Vagina (tissue), 2 donors: ENCODE measurements at regions not wholly inside any gene's neighbourhood (a gene's known extent, or its start where the extent isn't known, plus 50 kb on each side); places are given as distances from the start of the nearest gene placed in this dataset.

ENCODE experiments used
- DNase-seq, 2 donors: peaks; one replicate each; pipeline ENCODE4 v3.0.0-alpha.2; 2017; ENCODE audit errors: extremely low spot score in 2 of 2
- H3K27ac ChIP-seq: fragments of 200-600 bp; sonication (generic); one replicate; pipeline ENCODE4 v1.5.1; 2019
- H3K27me3 ChIP-seq: fragments of 200-600 bp; sonication (generic); one replicate; pipeline ENCODE4 v1.5.1; 2019
- H3K36me3 ChIP-seq, 2 donors: fragments of 200-600 bp; sonication (generic); one replicate each; pipeline ENCODE4 v1.5.1; 2017 to 2019
- H3K4me1 ChIP-seq: fragments of 200-600 bp; sonication (generic); one replicate; pipeline ENCODE4 v1.5.1; 2019
- H3K4me3 ChIP-seq, 2 donors: fragments of 200-600 bp; sonication (generic); 1 replicate in 1 of 2; 2 replicates in 1 of 2; pipeline ENCODE4 v1.5.1; 2016 to 2019
- H3K9me3 ChIP-seq: fragments of 200-600 bp; sonication (generic); one replicate; pipeline ENCODE4 v1.5.1; 2019
- POLR2A ChIP-seq, 2 donors: fragments of 450-650 bp; IDR thresholded peaks; one replicate each; pipeline ENCODE4 v1.6.1; 2017; ENCODE audit warnings: antibody characterized with exemption in 2 of 2, mild to moderate bottlenecking in 2 of 2, moderate library complexity in 2 of 2
- POLR2AphosphoS5 ChIP-seq, 2 donors: sonication (generic); formaldehyde crosslinking; IDR thresholded peaks; one replicate each; pipeline ENCODE4 v1.9.0; 2017; ENCODE audit warnings: antibody characterized with exemption in 2 of 2, mild to moderate bottlenecking in 2 of 2, low read depth in 1 of 2; ENCODE audit not compliant: insufficient read depth in 1 of 2
- intact Hi-C: fragments of 100-400 bp; cut with DNase I; formaldehyde crosslinking; loops from one replicate; pipeline ENCODE4 v1.15.1; 2023
- TF ChIP-seq, protein P1 (sequence below), 3 experiments: fragments of 450-650 bp in 2 of 3; fragments of 200-600 bp in 1 of 3; sonication (generic) in 1 of 3; IDR thresholded peaks; one replicate each; pipeline ENCODE4 v1.5.1; 2017 to 2019; ENCODE audit warnings: antibody characterized with exemption in 3 of 3, mild to moderate bottlenecking in 2 of 3, moderate library complexity in 2 of 3

DNA sequence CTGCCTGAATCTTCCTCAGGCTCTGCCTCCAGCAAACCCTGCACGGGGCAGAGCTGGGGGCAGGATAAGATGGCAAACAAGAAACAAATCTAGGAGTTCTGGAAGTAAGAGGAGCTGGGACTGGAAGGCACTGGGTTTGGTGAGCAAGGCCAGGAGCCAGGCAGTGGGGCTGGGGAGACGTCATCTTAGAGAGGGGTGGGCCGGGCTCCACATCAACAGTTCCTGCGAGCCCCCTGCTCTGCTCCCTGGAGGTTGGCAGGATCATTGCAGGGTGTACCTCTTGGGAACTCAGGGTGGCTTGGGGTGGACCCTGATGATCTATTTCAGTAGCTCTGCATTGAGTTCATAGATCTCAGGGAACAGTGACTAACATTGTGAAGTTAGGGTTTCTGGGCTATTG is 87.3 kb upstream of the PRR23E start:
- DNase-seq = no peak
- H3K36me3 ChIP-seq = no peaks in the 10 kb centered on the region
- intact Hi-C loops = no loop called here

DNA sequence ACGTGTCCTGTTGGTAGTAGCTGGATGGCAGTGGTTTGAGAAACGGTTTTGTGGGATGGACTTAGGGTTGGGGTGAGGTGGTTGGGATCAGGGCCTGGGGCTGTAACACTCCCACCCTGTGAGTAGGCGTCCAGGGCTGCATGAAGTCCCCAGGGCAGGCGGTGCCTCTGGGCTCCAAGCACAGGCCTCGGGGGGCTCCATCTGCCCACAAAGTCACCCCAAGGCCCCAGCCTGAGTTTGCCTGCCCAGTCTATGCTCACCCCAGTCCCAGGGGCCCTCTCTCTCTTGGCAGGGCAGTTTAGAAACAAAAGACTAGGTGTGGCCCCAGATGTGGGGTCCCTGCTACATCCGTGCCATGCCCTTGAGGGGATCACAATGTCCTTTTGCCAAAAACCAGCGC is 86.9 kb upstream of the PRR23E start:
- intact Hi-C loops = no loop called here
- TF ChIP-seq, protein P1, sequence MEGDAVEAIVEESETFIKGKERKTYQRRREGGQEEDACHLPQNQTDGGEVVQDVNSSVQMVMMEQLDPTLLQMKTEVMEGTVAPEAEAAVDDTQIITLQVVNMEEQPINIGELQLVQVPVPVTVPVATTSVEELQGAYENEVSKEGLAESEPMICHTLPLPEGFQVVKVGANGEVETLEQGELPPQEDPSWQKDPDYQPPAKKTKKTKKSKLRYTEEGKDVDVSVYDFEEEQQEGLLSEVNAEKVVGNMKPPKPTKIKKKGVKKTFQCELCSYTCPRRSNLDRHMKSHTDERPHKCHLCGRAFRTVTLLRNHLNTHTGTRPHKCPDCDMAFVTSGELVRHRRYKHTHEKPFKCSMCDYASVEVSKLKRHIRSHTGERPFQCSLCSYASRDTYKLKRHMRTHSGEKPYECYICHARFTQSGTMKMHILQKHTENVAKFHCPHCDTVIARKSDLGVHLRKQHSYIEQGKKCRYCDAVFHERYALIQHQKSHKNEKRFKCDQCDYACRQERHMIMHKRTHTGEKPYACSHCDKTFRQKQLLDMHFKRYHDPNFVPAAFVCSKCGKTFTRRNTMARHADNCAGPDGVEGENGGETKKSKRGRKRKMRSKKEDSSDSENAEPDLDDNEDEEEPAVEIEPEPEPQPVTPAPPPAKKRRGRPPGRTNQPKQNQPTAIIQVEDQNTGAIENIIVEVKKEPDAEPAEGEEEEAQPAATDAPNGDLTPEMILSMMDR (IDR thresholded peaks at IDR 0.05) = no peak
- TF ChIP-seq POLR2AphosphoS5 (IDR thresholded peaks at IDR 0.05; ENCODE audit: insufficient read depth in 1 of 2, low read depth in 1 of 2) (no peak), POLR2A (IDR thresholded peaks at IDR 0.05) (no peak)
- no peak overlapping the region for H3K4me3 ChIP-seq

More for the DNA sequence above, 87.3 kb upstream of the PRR23E start:
- no peak for TF ChIP-seq POLR2AphosphoS5 (IDR thresholded peaks at IDR 0.05; ENCODE audit: insufficient read depth in 1 of 2, low read depth in 1 of 2)
- TF ChIP-seq, protein P1 (IDR thresholded peaks at IDR 0.05) = no peak
- no peak for TF ChIP-seq POLR2A (IDR thresholded peaks at IDR 0.05)
- Histone ChIP-seq H3K27ac (no peak overlapping the region), H3K4me1 (no peaks in the 10 kb centered on the region), H3K9me3 (no peaks in the 10 kb centered on the region), H3K4me3 (no peak overlapping the region), H3K27me3 (no peaks in the 10 kb centered on the region)

DNA sequence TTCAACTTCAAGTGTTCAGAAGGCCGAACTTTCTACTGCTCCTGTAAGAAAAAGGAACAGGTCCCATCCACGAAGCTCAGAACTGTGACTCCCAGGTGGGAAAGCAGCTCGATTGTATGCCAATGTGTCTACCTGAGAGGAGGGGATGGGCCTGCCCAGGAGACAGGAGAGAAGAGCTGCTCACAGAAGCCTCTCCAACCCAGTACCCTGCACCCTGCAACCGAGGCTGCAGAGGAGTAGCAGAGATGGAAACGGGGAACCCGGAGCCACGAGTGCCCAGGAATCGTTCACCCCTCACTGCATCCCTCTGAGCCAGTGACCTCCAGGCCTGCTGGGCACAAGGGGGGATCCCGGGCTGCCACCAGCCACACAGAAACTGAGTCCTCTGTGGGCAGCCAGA is 86.5 kb upstream of the PRR23E start:
- no peak for TF ChIP-seq POLR2A (IDR thresholded peaks at IDR 0.05)
- TF ChIP-seq, protein P1 (IDR thresholded peaks at IDR 0.05) = no peak
- TF ChIP-seq POLR2AphosphoS5 (IDR thresholded peaks at IDR 0.05; ENCODE audit: insufficient read depth in 1 of 2, low read depth in 1 of 2) = no peak
- Histone ChIP-seq H3K4me1 (no peaks in the 10 kb centered on the region), H3K27me3 (no peaks in the 10 kb centered on the region), H3K9me3 (no peaks in the 10 kb centered on the region), H3K4me3 (no peak overlapping the region), H3K36me3 (no peaks in the 10 kb centered on the region), H3K27ac (no peak overlapping the region)
- intact Hi-C loops = no loop called here
- no peak for DNase-seq

More for the DNA sequence above, 86.9 kb upstream of the PRR23E start:
- H3K9me3 ChIP-seq = no peaks in the 10 kb centered on the region
- no peak overlapping the region for H3K27ac ChIP-seq
- no peaks in the 10 kb centered on the region for H3K4me1 ChIP-seq
- H3K36me3 ChIP-seq = no peaks in the 10 kb centered on the region
- DNase-seq = no peak
- H3K27me3 ChIP-seq = no peaks in the 10 kb centered on the region

DNA sequence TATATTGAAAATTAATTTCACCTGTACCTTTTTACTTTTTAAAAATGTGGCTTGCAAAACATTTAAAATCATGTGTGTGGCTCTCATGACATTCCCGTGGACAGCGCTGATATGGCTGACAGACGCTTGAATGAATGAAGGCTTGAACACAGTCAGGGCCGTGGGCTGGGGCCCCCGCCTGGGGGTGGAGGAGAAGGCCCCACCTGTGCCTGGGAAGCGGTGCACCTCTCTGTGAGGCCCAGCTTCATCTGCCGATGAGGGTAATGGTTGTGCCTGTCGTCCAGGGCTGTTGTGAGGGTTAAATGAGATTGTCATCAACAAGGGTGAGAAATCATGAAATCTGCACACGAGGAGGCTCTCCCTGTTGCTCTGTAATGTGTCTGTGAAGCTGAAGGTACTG is 85.9 kb upstream of the PRR23E start:
- no peak for DNase-seq
- TF ChIP-seq POLR2AphosphoS5 (IDR thresholded peaks at IDR 0.05; ENCODE audit: insufficient read depth in 1 of 2, low read depth in 1 of 2) = no peak
- no peak for TF ChIP-seq POLR2A (IDR thresholded peaks at IDR 0.05)
- TF ChIP-seq, protein P1 (IDR thresholded peaks at IDR 0.05) = no peak
- H3K27ac ChIP-seq = no peak overlapping the region
- peaks cover 3% of the 10 kb centered on the region for H3K9me3 ChIP-seq
- no peaks in the 10 kb centered on the region for H3K4me1 ChIP-seq
- intact Hi-C loops = no loop called here
- no peaks in the 10 kb centered on the region for H3K27me3 ChIP-seq
- no peak overlapping the region for H3K4me3 ChIP-seq
- no peaks in the 10 kb centered on the region for H3K36me3 ChIP-seq

DNA sequence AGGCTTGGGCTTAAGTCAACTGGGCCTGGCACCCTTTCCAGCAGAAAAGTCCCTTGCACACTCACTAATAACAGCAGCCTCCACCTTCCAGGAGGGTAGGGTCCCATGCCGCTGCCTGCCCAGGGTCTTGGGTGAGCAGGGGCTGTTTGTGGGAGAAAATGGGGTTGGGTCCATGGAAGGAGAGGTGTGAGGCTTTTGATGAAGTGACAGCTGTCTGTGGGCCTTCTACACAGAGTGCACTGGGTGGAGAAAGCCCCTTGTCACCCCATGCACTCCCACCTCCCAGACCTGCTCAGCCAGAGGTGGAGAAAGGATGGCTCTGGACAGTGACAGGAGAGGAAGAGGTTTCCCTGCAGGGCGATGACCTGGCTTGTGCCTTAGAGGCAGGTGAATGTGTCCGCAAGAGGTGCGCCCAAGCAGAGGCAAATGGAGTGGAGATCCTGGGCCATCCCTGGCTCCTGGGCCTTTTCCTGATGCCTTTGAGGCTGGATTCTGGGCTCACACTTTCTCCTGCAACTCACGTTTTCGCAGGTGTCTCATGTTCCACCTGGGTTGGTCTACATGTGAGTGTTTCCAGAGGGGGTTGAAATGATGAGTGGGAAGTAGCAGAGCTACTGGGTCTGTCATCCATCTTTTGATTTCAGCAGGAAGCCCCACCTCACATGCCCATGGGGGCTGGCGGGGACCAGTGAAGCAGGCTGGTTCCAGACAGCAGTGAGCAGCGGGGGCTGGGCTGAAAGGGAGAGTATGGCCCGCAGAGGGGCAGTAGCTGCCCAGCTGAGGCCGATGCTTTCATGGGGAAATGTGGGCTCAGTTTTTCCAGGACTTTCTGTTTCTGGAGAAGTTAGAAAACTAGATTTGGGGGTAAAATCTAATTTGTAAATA is 85.2 kb upstream of the PRR23E start:
- no peak overlapping the region for H3K4me3 ChIP-seq
- H3K9me3 ChIP-seq = peaks cover 8% of the 10 kb centered on the region
- H3K27me3 ChIP-seq = no peaks in the 10 kb centered on the region
- no peak overlapping the region for H3K27ac ChIP-seq
- intact Hi-C loops = no loop called here
- H3K36me3 ChIP-seq = peaks cover 0 to 5% of the 10 kb centered on the region in 2 donors
- no peak for TF ChIP-seq POLR2AphosphoS5 (IDR thresholded peaks at IDR 0.05; ENCODE audit: insufficient read depth in 1 of 2, low read depth in 1 of 2)
- no peak for DNase-seq
- no peaks in the 10 kb centered on the region for H3K4me1 ChIP-seq
